ENCODE measurements at regions not wholly inside any gene's neighbourhood (a gene's known extent, or its start where the extent isn't known, plus 50 kb on each side); places are given as distances from the start of the nearest gene placed in this dataset.

DNA sequence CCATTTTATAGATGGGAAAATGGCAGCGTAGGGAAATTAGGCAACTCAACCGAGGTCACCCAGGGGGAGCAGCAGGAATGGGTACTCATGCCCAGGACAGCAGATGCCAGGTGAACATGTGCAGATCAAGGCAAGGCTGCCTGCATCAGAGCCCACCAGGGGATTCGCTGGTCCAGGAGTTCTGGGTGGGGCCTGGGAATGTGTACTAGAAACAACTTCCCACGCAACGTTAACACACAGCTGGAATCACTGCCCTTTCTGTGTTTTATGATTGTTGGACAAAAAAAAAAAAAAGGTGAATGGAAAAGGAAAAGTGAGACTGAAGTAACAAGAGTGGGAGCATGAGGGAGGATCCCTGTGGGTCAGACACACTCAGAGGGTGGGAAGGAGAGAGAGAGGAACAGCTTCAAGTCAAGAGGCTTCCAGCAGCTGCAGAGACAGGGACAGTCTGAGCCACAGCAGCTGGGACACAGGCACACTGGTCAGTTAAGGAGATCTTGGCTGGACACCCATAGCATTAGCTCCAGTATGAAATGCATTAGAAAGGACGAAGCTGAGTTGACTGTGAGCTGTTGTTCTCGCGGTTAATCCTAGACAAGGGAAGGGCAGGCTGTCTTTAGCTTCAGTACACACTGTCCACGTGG is 187.9 kb upstream of the INHBA start:
- TF ChIP-seq, protein P1, sequence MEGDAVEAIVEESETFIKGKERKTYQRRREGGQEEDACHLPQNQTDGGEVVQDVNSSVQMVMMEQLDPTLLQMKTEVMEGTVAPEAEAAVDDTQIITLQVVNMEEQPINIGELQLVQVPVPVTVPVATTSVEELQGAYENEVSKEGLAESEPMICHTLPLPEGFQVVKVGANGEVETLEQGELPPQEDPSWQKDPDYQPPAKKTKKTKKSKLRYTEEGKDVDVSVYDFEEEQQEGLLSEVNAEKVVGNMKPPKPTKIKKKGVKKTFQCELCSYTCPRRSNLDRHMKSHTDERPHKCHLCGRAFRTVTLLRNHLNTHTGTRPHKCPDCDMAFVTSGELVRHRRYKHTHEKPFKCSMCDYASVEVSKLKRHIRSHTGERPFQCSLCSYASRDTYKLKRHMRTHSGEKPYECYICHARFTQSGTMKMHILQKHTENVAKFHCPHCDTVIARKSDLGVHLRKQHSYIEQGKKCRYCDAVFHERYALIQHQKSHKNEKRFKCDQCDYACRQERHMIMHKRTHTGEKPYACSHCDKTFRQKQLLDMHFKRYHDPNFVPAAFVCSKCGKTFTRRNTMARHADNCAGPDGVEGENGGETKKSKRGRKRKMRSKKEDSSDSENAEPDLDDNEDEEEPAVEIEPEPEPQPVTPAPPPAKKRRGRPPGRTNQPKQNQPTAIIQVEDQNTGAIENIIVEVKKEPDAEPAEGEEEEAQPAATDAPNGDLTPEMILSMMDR (IDR thresholded peaks at IDR 0.05), result no peak
- TF ChIP-seq EP300 (IDR thresholded peaks at IDR 0.05) (no peak), POLR2A (IDR thresholded peaks at IDR 0.05) (no peak), POLR2AphosphoS5 (IDR thresholded peaks at IDR 0.05) (no peak)

All from gastroesophageal sphincter (tissue), 3 donors.